B cell (primary cell): ENCODE measurements at regions not wholly inside any gene's neighbourhood (a gene's known extent, or its start where the extent isn't known, plus 50 kb on each side); places are given as distances from the start of the nearest gene placed in this dataset.

Experiments
- ATAC-seq: fragments of 200-7000 bp; cut with Tn5 transposase; one replicate; pipeline ENCODE4 v1.10.0; 2021; ENCODE audit warnings: low read depth, mild to moderate bottlenecking, moderate number of reproducible peaks, moderate library complexity
- CTCF ChIA-PET: fragments of 350-600 bp; sonication (Branson Sonifier 250); formaldehyde crosslinking; loops from one replicate; lab custom pipeline; 2021; ENCODE audit warnings: antibody characterized with exemption, inconsistent platforms; lab: Charles Lee
- POLR2A ChIA-PET: fragments of 350-600 bp; sonication (Branson Sonifier 250); formaldehyde crosslinking; loops from one replicate; lab custom pipeline; 2021; ENCODE audit warnings: antibody characterized with exemption; lab: Charles Lee
- DNase-seq: peaks from one replicate; pipeline ENCODE4 v3.0.0; 2013
- H2AFZ ChIP-seq: 2 replicates; pipeline ENCODE4 v1.6.1; 2012; ENCODE audit warnings: mild to moderate bottlenecking, low read depth, low read length; ENCODE audit not compliant: insufficient read depth, poor library complexity, severe bottlenecking
- H3K27ac ChIP-seq, 2 donors: 1 replicate in 1 of 2; 2 replicates in 1 of 2; pipeline ENCODE4 v1.5.1; 2012 to 2013; ENCODE audit warnings: low read length in 2 of 2, mild to moderate bottlenecking in 2 of 2, moderate library complexity in 1 of 2
- H3K27me3 ChIP-seq, 4 experiments: fragments of 200-600 bp in 1 of 4; sonication (generic) in 1 of 4; replicated peaks in 1 of 4; 1 replicate in 2 of 4; 2 replicates in 2 of 4; pipeline versions ENCODE4 v1.6.1 to v1.7.0; 2013 to 2016; ENCODE audit warnings: low read length in 3 of 4, mild to moderate bottlenecking in 2 of 4, mixed read lengths in 1 of 4, moderate library complexity in 1 of 4; ENCODE audit not compliant: insufficient read depth in 4 of 4, control insufficient read depth in 3 of 4; ENCODE audit errors: control extremely low read depth in 1 of 4
- H3K36me3 ChIP-seq, 2 experiments: replicated peaks in 1 of 2; 1 replicate in 1 of 2; 2 replicates in 1 of 2; pipeline versions ENCODE4 v1.6.1 to v1.7.1; 2013; ENCODE audit warnings: low read length in 1 of 2; ENCODE audit not compliant: insufficient read depth in 2 of 2, control insufficient read depth in 1 of 2; ENCODE audit errors: control extremely low read depth in 1 of 2, extremely low read depth in 1 of 2
- H3K4me1 ChIP-seq, 2 donors: fragments of 200-600 bp in 1 of 2; sonication (generic) in 1 of 2; 1 replicate in 1 of 2; 2 replicates in 1 of 2; pipeline versions ENCODE4 v1.5.1 to v1.6.1; 2013 to 2017; ENCODE audit warnings: low read length in 2 of 2; ENCODE audit not compliant: control insufficient read depth in 2 of 2, insufficient read depth in 2 of 2
- H3K4me2 ChIP-seq: replicated peaks from 2 replicates; pipeline ENCODE3; 2012; ENCODE audit warnings: mild to moderate bottlenecking, low read depth, low read length; ENCODE audit not compliant: poor library complexity, severe bottlenecking
- H3K4me3 ChIP-seq, 5 experiments: fragments of 200-600 bp in 1 of 5; sonication (generic) in 1 of 5; 1 replicate in 3 of 5; 2 replicates in 2 of 5; pipeline versions ENCODE4 v1.5.1 to v1.7.0; 2011 to 2016; ENCODE audit warnings: low read length in 4 of 5, mild to moderate bottlenecking in 4 of 5, low read depth in 2 of 5, control low read depth in 1 of 5, moderate library complexity in 1 of 5; ENCODE audit not compliant: insufficient read depth in 1 of 5; ENCODE audit errors: control extremely low read depth in 1 of 5, extremely low read depth in 1 of 5
- H3K79me2 ChIP-seq: fragments of 200-600 bp; sonication (generic); one replicate; pipeline ENCODE4 v1.6.0; 2016; ENCODE audit warnings: low read length; ENCODE audit not compliant: control insufficient read depth, insufficient read depth
- H3K9ac ChIP-seq: fragments of 200-600 bp; sonication (generic); 2 replicates; pipeline ENCODE4 v1.6.1; 2017; ENCODE audit warnings: mild to moderate bottlenecking, low read length, moderate library complexity
- H3K9me3 ChIP-seq, 3 donors: one replicate each; pipeline versions ENCODE4 v1.6.1 to v1.7.1; 2013; ENCODE audit warnings: low read length in 2 of 3; ENCODE audit not compliant: control insufficient read depth in 2 of 3, insufficient read depth in 1 of 3; ENCODE audit errors: control extremely low read depth in 1 of 3
- H4K20me1 ChIP-seq: 2 replicates; pipeline ENCODE4 v1.6.0; 2012; ENCODE audit warnings: mild to moderate bottlenecking, low read length; ENCODE audit not compliant: insufficient read depth, control insufficient read depth, poor library complexity, severe bottlenecking
- H3K27ac Mint-ChIP-seq: one replicate; pipeline ENCODE4 v1.8.0; 2021; ENCODE audit warnings: mixed read lengths
- H3K27me3 Mint-ChIP-seq: one replicate; pipeline ENCODE4 v1.8.0; 2021; ENCODE audit warnings: mixed read lengths
- H3K4me1 Mint-ChIP-seq: one replicate; pipeline ENCODE4 v1.8.0; 2021; ENCODE audit warnings: mixed read lengths
- H3K4me3 Mint-ChIP-seq: one replicate; pipeline ENCODE4 v1.8.0; 2021; ENCODE audit warnings: mixed read lengths
- H3K9me3 Mint-ChIP-seq: one replicate; pipeline ENCODE4 v1.8.0; 2022; ENCODE audit warnings: mixed read lengths; ENCODE audit not compliant: insufficient read depth
- EZH2 ChIP-seq: IDR thresholded peaks from 2 replicates; pipeline ENCODE4 v1.6.1; 2012; ENCODE audit warnings: borderline replicate concordance, low read depth, mild to moderate bottlenecking, moderate library complexity, low read length; ENCODE audit not compliant: insufficient read depth, poor library complexity, severe bottlenecking
- WGBS: methylation state at CpG from one replicate; pipeline ENCODE4 v1.1.5; 2013; ENCODE audit warnings: missing lambda C conversion rate; ENCODE audit not compliant: insufficient coverage; 5-methylcytosine and 5-hydroxymethylcytosine counted together
- intact Hi-C: fragments of 100-400 bp; cut with micrococcal nuclease; formaldehyde crosslinking; loops from one replicate; pipeline ENCODE4 v1.10.0; 2022
- TF ChIP-seq, protein P1 (sequence below): fragments of 200-600 bp; IDR thresholded peaks from one replicate; pipeline ENCODE4 v1.8.0; 2022; ENCODE audit warnings: antibody characterized with exemption, mild to moderate bottlenecking

GRCh38 chr13:90532861-90533492 lies 814.5 kb upstream of the MIR17HG start:
- H3K4me1 Mint-ChIP-seq, result no peaks in the 10 kb centered on the region
- no peaks in the 10 kb centered on the region for H3K27me3 ChIP-seq
- TF ChIP-seq, protein P1, sequence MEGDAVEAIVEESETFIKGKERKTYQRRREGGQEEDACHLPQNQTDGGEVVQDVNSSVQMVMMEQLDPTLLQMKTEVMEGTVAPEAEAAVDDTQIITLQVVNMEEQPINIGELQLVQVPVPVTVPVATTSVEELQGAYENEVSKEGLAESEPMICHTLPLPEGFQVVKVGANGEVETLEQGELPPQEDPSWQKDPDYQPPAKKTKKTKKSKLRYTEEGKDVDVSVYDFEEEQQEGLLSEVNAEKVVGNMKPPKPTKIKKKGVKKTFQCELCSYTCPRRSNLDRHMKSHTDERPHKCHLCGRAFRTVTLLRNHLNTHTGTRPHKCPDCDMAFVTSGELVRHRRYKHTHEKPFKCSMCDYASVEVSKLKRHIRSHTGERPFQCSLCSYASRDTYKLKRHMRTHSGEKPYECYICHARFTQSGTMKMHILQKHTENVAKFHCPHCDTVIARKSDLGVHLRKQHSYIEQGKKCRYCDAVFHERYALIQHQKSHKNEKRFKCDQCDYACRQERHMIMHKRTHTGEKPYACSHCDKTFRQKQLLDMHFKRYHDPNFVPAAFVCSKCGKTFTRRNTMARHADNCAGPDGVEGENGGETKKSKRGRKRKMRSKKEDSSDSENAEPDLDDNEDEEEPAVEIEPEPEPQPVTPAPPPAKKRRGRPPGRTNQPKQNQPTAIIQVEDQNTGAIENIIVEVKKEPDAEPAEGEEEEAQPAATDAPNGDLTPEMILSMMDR, result no peak
- TF ChIP-seq EZH2, result no peak
- no peaks in the 10 kb centered on the region for H3K79me2 ChIP-seq
- H3K4me1 ChIP-seq, result no peaks in the 10 kb centered on the region
- no peaks in the 10 kb centered on the region for H3K9me3 ChIP-seq
- no peak overlapping the region for H3K9ac ChIP-seq
- H3K36me3 ChIP-seq, result no peaks in the 10 kb centered on the region
- no peaks in the 10 kb centered on the region for H3K9me3 Mint-ChIP-seq
- intact Hi-C loops, result no loop called here
- H3K27ac ChIP-seq, result no peak overlapping the region
- ChIA-PET POLR2A (no interaction called here), CTCF (no interaction called here)
- no peak for ATAC-seq
- H3K4me3 Mint-ChIP-seq, result no peak overlapping the region
- WGBS, result no CpG with 5 or more reads among the region's 2 CpGs
- no peak overlapping the region for H3K4me2 ChIP-seq
- H2AFZ ChIP-seq, result no peak overlapping the region
- no peak overlapping the region for H3K4me3 ChIP-seq
- H3K27ac Mint-ChIP-seq, result no peak overlapping the region
- H4K20me1 ChIP-seq, result no peaks in the 10 kb centered on the region
- no peak for DNase-seq
- no peaks in the 10 kb centered on the region for H3K27me3 Mint-ChIP-seq

DNA sequence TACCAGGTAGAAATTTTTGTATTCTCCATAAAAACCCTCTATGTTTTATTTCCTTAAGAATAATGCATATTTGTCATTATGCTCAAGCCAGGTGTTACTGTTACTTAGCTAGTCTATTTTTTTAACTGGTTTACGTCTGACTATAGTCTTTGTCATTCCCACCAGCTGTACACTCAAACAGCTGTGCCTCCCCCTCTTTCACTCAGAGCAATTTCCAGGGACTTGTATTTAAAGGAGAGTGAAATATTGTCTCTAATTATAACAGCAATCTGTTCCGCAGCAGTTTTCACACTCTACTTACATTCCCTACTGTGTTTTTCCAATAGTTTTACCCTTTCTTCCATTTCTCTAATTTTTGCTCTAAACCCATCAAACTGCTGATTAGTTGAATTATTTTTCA lies 813.6 kb upstream of the MIR17HG start:
- Histone ChIP-seq H3K4me2 (no peak overlapping the region), H3K4me3 (no peak overlapping the region), H3K36me3 (no peaks in the 10 kb centered on the region), H3K9me3 (no peaks in the 10 kb centered on the region), H3K27me3 (no peaks in the 10 kb centered on the region), H3K4me1 (no peaks in the 10 kb centered on the region), H3K9ac (no peak overlapping the region), H2AFZ (no peak overlapping the region), H3K27ac (no peak overlapping the region), H4K20me1 (no peaks in the 10 kb centered on the region), H3K79me2 (no peaks in the 10 kb centered on the region)
- intact Hi-C loops, result no loop called here
- H3K9me3 Mint-ChIP-seq, result no peaks in the 10 kb centered on the region
- H3K4me3 Mint-ChIP-seq, result no peak overlapping the region
- H3K27ac Mint-ChIP-seq, result no peak overlapping the region
- no peaks in the 10 kb centered on the region for H3K27me3 Mint-ChIP-seq
- TF ChIP-seq, protein P1, result no peak
- no peak for TF ChIP-seq EZH2
- no peak for DNase-seq
- ChIA-PET POLR2A (no interaction called here), CTCF (no interaction called here)
- no peak for ATAC-seq
- no peaks in the 10 kb centered on the region for H3K4me1 Mint-ChIP-seq
- no CpG with 5 or more reads among the region's 2 CpGs for WGBS
